CD4-positive, alpha-beta memory T cell (primary cell): ENCODE measurements at regions not wholly inside any gene's neighbourhood (a gene's known extent, or its start where the extent isn't known, plus 50 kb on each side); places are given as distances from the start of the nearest gene placed in this dataset.
"Not testable (repeated sequence)": the region's sequence is repeated elsewhere in the genome, so short reads cannot be mapped to it uniquely, and the experiment has no call there.

Experiments used
- CTCF ChIA-PET: fragments of 350-600 bp; sonication (Branson Sonifier 250); formaldehyde crosslinking; loops from one replicate; lab custom pipeline; 2021; ENCODE audit warnings: inconsistent platforms; ENCODE audit not compliant: partially characterized antibody; lab: Charles Lee
- POLR2A ChIA-PET: fragments of 350-600 bp; sonication (Branson Sonifier 250); formaldehyde crosslinking; loops from one replicate; lab custom pipeline; 2021; ENCODE audit not compliant: partially characterized antibody; lab: Charles Lee
- DNase-seq, 5 donors: peaks; one replicate each; pipeline versions ENCODE4 v3.0.0 to v3.0.0-alpha.2; 2020 to 2022; ENCODE audit warnings: mixed read lengths in 1 of 5
- H3K27ac ChIP-seq: one replicate; pipeline ENCODE4 v1.7.0; 2013; ENCODE audit warnings: low read depth, low read length
- H3K27me3 ChIP-seq: 2 replicates; pipeline ENCODE4 v1.7.0; 2013; ENCODE audit warnings: mild to moderate bottlenecking, low read length, moderate library complexity; ENCODE audit not compliant: insufficient read depth
- H3K36me3 ChIP-seq: 2 replicates; pipeline ENCODE4 v1.7.0; 2013; ENCODE audit warnings: mild to moderate bottlenecking, low read length, moderate library complexity; ENCODE audit not compliant: insufficient read depth
- H3K4me1 ChIP-seq: 2 replicates; pipeline ENCODE4 v1.7.0; 2013; ENCODE audit warnings: mild to moderate bottlenecking, low read length, moderate library complexity; ENCODE audit not compliant: insufficient read depth
- H3K4me3 ChIP-seq, 2 donors: one replicate each; pipeline ENCODE4 v1.7.0; 2013; ENCODE audit warnings: low read length in 2 of 2, mild to moderate bottlenecking in 1 of 2
- H3K9me3 ChIP-seq, 2 donors: one replicate each; pipeline ENCODE4 v1.7.0; 2013; ENCODE audit warnings: low read length in 2 of 2, control low read depth in 1 of 2; ENCODE audit not compliant: control insufficient read depth in 1 of 2
- H3K27ac Mint-ChIP-seq, 7 donors: one replicate each; pipeline ENCODE4 v1.8.0; 2020 to 2021; ENCODE audit warnings: mixed read lengths in 7 of 7, mild to moderate bottlenecking in 6 of 7, inconsistent platforms in 3 of 7, moderate library complexity in 3 of 7
- H3K27me3 Mint-ChIP-seq, 2 donors: one replicate each; pipeline ENCODE4 v1.8.0; 2020 to 2021; ENCODE audit warnings: mixed read lengths in 2 of 2
- H3K36me3 Mint-ChIP-seq, 2 donors: one replicate each; pipeline ENCODE4 v1.8.0; 2020 to 2021; ENCODE audit warnings: mixed read lengths in 2 of 2, inconsistent platforms in 1 of 2, mild to moderate bottlenecking in 1 of 2
- H3K4me1 Mint-ChIP-seq, 4 donors: one replicate each; pipeline ENCODE4 v1.8.0; 2020 to 2021; ENCODE audit warnings: mixed read lengths in 4 of 4, mild to moderate bottlenecking in 1 of 4
- H3K4me3 Mint-ChIP-seq, 8 donors: one replicate each; pipeline ENCODE4 v1.8.0; 2020 to 2021; ENCODE audit warnings: mixed read lengths in 8 of 8, mild to moderate bottlenecking in 7 of 8, moderate library complexity in 6 of 8, inconsistent platforms in 3 of 8
- H3K9me3 Mint-ChIP-seq, 8 donors: one replicate each; pipeline ENCODE4 v1.8.0; 2020 to 2021; ENCODE audit warnings: mixed read lengths in 8 of 8, mild to moderate bottlenecking in 5 of 8, inconsistent platforms in 3 of 8, moderate library complexity in 1 of 8
- intact Hi-C: fragments of 100-400 bp; cut with micrococcal nuclease; formaldehyde crosslinking; loops from one replicate; pipeline ENCODE4 v1.15.1; 2023

- no peak overlapping the region for H3K27ac ChIP-seq
- H3K4me1 ChIP-seq: no peaks in the 10 kb centered on the region
- H3K36me3 ChIP-seq: no peaks in the 10 kb centered on the region
- H3K36me3 Mint-ChIP-seq: no peaks in the 10 kb centered on the region
- H3K9me3 Mint-ChIP-seq: no peaks in the 10 kb centered on the region
- H3K27ac Mint-ChIP-seq: no peak overlapping the region
- peaks cover 1 to 6% of the 10 kb centered on the region in 2 donors for H3K27me3 Mint-ChIP-seq
- H3K4me3 ChIP-seq: no peak overlapping the region
- H3K27me3 ChIP-seq: no peaks in the 10 kb centered on the region
- intact Hi-C loops: no loop called here
- ChIA-PET CTCF (interaction anchor here (0.6 kb wide), 1 partner anchor 498 kb away, joined by 3 read pairs; no protein-coding TSS in a partner anchor), POLR2A (no interaction called here)
- H3K4me3 Mint-ChIP-seq: no peak overlapping the region
- H3K4me1 Mint-ChIP-seq: peaks cover 0 to 3% (median under 1%) of the 10 kb centered on the region in 4 donors
- DNase-seq: no peak
- no peaks in the 10 kb centered on the region for H3K9me3 ChIP-seq
Measured at GRCh38 chr1:229171934-229172333, 99.0 kb upstream of the RAB4A start.

GRCh38 chr1:229173491-229174476, 97.1 kb upstream of the RAB4A start:
- H3K9me3 ChIP-seq, H3K9me3 Mint-ChIP-seq, H3K4me1 Mint-ChIP-seq, H3K36me3 Mint-ChIP-seq, DNase-seq, CTCF ChIA-PET, H3K27ac ChIP-seq, H3K27me3 Mint-ChIP-seq, H3K27me3 ChIP-seq, intact Hi-C loops, H3K27ac Mint-ChIP-seq, H3K4me3 ChIP-seq, POLR2A ChIA-PET, H3K4me1 ChIP-seq, H3K36me3 ChIP-seq, H3K4me3 Mint-ChIP-seq: not testable (repeated sequence)

GRCh38 chr1:229175297-229175696, 95.6 kb upstream of the RAB4A start:
- H3K27me3 ChIP-seq, H3K27me3 Mint-ChIP-seq, H3K27ac Mint-ChIP-seq, H3K4me1 Mint-ChIP-seq, intact Hi-C loops, POLR2A ChIA-PET, H3K4me3 ChIP-seq, H3K36me3 Mint-ChIP-seq, H3K27ac ChIP-seq, H3K36me3 ChIP-seq, DNase-seq, H3K9me3 Mint-ChIP-seq, H3K4me1 ChIP-seq, CTCF ChIA-PET, H3K4me3 Mint-ChIP-seq, H3K9me3 ChIP-seq: not testable (repeated sequence)

- H3K27ac Mint-ChIP-seq, H3K36me3 ChIP-seq, H3K9me3 Mint-ChIP-seq, H3K36me3 Mint-ChIP-seq, H3K9me3 ChIP-seq, H3K4me3 Mint-ChIP-seq, H3K4me3 ChIP-seq, POLR2A ChIA-PET, intact Hi-C loops, H3K27me3 ChIP-seq, H3K4me1 Mint-ChIP-seq, DNase-seq, H3K27ac ChIP-seq, H3K4me1 ChIP-seq, H3K27me3 Mint-ChIP-seq, CTCF ChIA-PET: not testable (repeated sequence)
Measured at GRCh38 chr1:229176457-229176856, 94.5 kb upstream of the RAB4A start.

- no peak overlapping the region for H3K27ac Mint-ChIP-seq
- peaks cover 0 to 5% (median 0%) of the 10 kb centered on the region in 4 donors for H3K4me1 Mint-ChIP-seq
- H3K27me3 Mint-ChIP-seq: peaks cover 0 to 2% of the 10 kb centered on the region in 2 donors
- intact Hi-C loops: no loop called here
- H3K4me3 Mint-ChIP-seq: no peak overlapping the region
- no peak for DNase-seq
- no peaks in the 10 kb centered on the region for H3K9me3 Mint-ChIP-seq
- no peak overlapping the region for H3K27ac ChIP-seq
- H3K9me3 ChIP-seq: no peaks in the 10 kb centered on the region
- CTCF ChIA-PET: no interaction called here
- H3K27me3 ChIP-seq: no peaks in the 10 kb centered on the region
- no peaks in the 10 kb centered on the region for H3K36me3 Mint-ChIP-seq
- H3K4me1 ChIP-seq: no peaks in the 10 kb centered on the region
- no peak overlapping the region for H3K4me3 ChIP-seq
- no peaks in the 10 kb centered on the region for H3K36me3 ChIP-seq
- POLR2A ChIA-PET: no interaction called here
Measured at GRCh38 chr1:229180161-229180560, 90.8 kb upstream of the RAB4A start.

GRCh38 chr1:229181419-229181818, 89.5 kb upstream of the RAB4A start:
- DNase-seq: no peak
- Histone ChIP-seq H3K27ac (no peak overlapping the region), H3K9me3 (no peaks in the 10 kb centered on the region), H3K4me1 (no peaks in the 10 kb centered on the region), H3K4me3 (no peak overlapping the region), H3K27me3 (no peaks in the 10 kb centered on the region), H3K36me3 (no peaks in the 10 kb centered on the region)
- H3K27me3 Mint-ChIP-seq: no peaks in the 10 kb centered on the region
- intact Hi-C loops: no loop called here
- ChIA-PET POLR2A (no interaction called here), CTCF (no interaction called here)
- H3K9me3 Mint-ChIP-seq: no peaks in the 10 kb centered on the region
- H3K4me1 Mint-ChIP-seq: peaks cover 3 to 11% (median 4%) of the 10 kb centered on the region in 4 donors
- no peak overlapping the region for H3K27ac Mint-ChIP-seq
- no peak overlapping the region for H3K4me3 Mint-ChIP-seq
- H3K36me3 Mint-ChIP-seq: no peaks in the 10 kb centered on the region

- H3K36me3 Mint-ChIP-seq: no peaks in the 10 kb centered on the region
- no peaks in the 10 kb centered on the region for H3K27me3 ChIP-seq
- CTCF ChIA-PET: no interaction called here
- no peaks in the 10 kb centered on the region for H3K4me1 ChIP-seq
- DNase-seq: no peak
- H3K9me3 ChIP-seq: no peaks in the 10 kb centered on the region
- no peak overlapping the region for H3K4me3 ChIP-seq
- H3K27ac ChIP-seq: no peak overlapping the region
- H3K4me1 Mint-ChIP-seq: peaks cover 7 to 16% (median 9%) of the 10 kb centered on the region in 4 donors
- H3K9me3 Mint-ChIP-seq: no peaks in the 10 kb centered on the region
- H3K36me3 ChIP-seq: no peaks in the 10 kb centered on the region
- no peak overlapping the region for H3K4me3 Mint-ChIP-seq
- H3K27ac Mint-ChIP-seq: no peak overlapping the region
- no peaks in the 10 kb centered on the region for H3K27me3 Mint-ChIP-seq
- POLR2A ChIA-PET: no interaction called here
- intact Hi-C loops: no loop called here
Measured at GRCh38 chr1:229183588-229183987, 87.3 kb upstream of the RAB4A start.
